ENCODE measurements at regions not wholly inside any gene's neighbourhood (a gene's known extent, or its start where the extent isn't known, plus 50 kb on each side); places are given as distances from the start of the nearest gene placed in this dataset.

DNA sequence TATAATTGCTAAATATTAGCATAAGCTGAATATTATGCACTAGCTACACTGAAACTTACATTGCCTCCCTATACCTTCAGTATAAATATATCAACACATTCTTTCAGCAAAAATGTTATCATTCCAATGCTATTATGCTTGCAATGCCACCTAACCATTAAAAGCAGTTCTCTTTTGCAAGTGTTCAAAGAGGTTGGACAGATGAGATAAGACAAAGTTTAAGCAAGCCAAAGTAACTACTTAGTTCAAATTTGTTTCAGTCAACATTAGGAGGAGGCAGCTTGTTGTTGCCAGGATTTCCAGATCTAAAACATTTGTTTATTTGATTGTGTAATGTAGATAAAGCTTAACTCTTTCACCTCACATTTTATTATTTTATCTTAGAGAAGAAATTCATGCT is 323.9 kb upstream of the FAM241A start:
- no peaks in the 10 kb centered on the region for H3K79me2 ChIP-seq (ENCODE audit: control insufficient read depth, insufficient read depth, low read length)
- H3K36me3 ChIP-seq (ENCODE audit: control insufficient read depth in 2 of 2, insufficient read depth in 2 of 2, low read length in 1 of 2): no peaks in the 10 kb centered on the region
- ChIA-PET CTCF (interaction anchor here (0.6 kb wide), 1 partner anchor 686 kb away, joined by 4 read pairs; no protein-coding TSS in a partner anchor), SMC1A (ENCODE audit: uncharacterized antibody, unreplicated experiment) (interaction anchor here (1.0 to 1.1 kb wide), 2 partner anchors 9 to 13 kb away, joined by 3 read pairs; no protein-coding TSS in a partner anchor), RAD21 (ENCODE audit: unreplicated experiment) (no interaction called here), POLR2A (no interaction called here)
- H3K27me3 ChIP-seq (replicated peaks in 1 of 2; ENCODE audit: control insufficient read depth in 2 of 2, insufficient read depth in 2 of 2, low read length in 1 of 2): no peaks in the 10 kb centered on the region
- no TSS peak for BruUV-seq (replicated peaks)
- no peak for DNase-seq (ENCODE audit: low read depth, low spot score)
- H4K20me1 ChIP-seq (ENCODE audit: control insufficient read depth, insufficient read depth): no peaks in the 10 kb centered on the region
- H3K4me3 ChIP-seq: no peak overlapping the region
- ATAC-seq: no peak
- no peak for FAIRE-seq
- TF ChIP-seq KDM1A (IDR thresholded peaks at IDR 0.05; ENCODE audit: borderline replicate concordance): no peak
- no peak for TF ChIP-seq BRCA1 (IDR thresholded peaks at IDR 0.05; ENCODE audit: low read depth, low read length)
- TF ChIP-seq, protein P1, sequence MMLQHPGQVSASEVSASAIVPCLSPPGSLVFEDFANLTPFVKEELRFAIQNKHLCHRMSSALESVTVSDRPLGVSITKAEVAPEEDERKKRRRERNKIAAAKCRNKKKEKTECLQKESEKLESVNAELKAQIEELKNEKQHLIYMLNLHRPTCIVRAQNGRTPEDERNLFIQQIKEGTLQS (IDR thresholded peaks at IDR 0.05; ENCODE audit: borderline replicate concordance, extremely low read depth, low read depth, low read length): no peak
- TF ChIP-seq, protein P2, sequence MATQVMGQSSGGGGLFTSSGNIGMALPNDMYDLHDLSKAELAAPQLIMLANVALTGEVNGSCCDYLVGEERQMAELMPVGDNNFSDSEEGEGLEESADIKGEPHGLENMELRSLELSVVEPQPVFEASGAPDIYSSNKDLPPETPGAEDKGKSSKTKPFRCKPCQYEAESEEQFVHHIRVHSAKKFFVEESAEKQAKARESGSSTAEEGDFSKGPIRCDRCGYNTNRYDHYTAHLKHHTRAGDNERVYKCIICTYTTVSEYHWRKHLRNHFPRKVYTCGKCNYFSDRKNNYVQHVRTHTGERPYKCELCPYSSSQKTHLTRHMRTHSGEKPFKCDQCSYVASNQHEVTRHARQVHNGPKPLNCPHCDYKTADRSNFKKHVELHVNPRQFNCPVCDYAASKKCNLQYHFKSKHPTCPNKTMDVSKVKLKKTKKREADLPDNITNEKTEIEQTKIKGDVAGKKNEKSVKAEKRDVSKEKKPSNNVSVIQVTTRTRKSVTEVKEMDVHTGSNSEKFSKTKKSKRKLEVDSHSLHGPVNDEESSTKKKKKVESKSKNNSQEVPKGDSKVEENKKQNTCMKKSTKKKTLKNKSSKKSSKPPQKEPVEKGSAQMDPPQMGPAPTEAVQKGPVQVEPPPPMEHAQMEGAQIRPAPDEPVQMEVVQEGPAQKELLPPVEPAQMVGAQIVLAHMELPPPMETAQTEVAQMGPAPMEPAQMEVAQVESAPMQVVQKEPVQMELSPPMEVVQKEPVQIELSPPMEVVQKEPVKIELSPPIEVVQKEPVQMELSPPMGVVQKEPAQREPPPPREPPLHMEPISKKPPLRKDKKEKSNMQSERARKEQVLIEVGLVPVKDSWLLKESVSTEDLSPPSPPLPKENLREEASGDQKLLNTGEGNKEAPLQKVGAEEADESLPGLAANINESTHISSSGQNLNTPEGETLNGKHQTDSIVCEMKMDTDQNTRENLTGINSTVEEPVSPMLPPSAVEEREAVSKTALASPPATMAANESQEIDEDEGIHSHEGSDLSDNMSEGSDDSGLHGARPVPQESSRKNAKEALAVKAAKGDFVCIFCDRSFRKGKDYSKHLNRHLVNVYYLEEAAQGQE (IDR thresholded peaks at IDR 0.05; ENCODE audit: low read depth, low read length): no peak
- TF ChIP-seq, protein P3, sequence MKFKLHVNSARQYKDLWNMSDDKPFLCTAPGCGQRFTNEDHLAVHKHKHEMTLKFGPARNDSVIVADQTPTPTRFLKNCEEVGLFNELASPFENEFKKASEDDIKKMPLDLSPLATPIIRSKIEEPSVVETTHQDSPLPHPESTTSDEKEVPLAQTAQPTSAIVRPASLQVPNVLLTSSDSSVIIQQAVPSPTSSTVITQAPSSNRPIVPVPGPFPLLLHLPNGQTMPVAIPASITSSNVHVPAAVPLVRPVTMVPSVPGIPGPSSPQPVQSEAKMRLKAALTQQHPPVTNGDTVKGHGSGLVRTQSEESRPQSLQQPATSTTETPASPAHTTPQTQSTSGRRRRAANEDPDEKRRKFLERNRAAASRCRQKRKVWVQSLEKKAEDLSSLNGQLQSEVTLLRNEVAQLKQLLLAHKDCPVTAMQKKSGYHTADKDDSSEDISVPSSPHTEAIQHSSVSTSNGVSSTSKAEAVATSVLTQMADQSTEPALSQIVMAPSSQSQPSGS (IDR thresholded peaks at IDR 0.05; ENCODE audit: low read length): no peak
- no peak for TF ChIP-seq CHD2 (IDR thresholded peaks at IDR 0.05; ENCODE audit: borderline replicate concordance, low read depth, low read length)
- TF ChIP-seq NFXL1 (IDR thresholded peaks at IDR 0.05; ENCODE audit: borderline replicate concordance): no peak
- no peak for TF ChIP-seq RAD51 (IDR thresholded peaks at IDR 0.05)
- no peak overlapping the region for H3K4me2 ChIP-seq (ENCODE audit: control insufficient read depth, insufficient read depth)
- no peak overlapping the region for H3K9ac ChIP-seq (ENCODE audit: control insufficient read depth, insufficient read depth, low read length)
- H3K4me1 ChIP-seq (ENCODE audit: control insufficient read depth, insufficient read depth, low read length): no peaks in the 10 kb centered on the region
- H3K27ac ChIP-seq (ENCODE audit: control insufficient read depth, insufficient read depth): no peak overlapping the region
- intact Hi-C loops (cut with micrococcal nuclease; ENCODE audit: unreplicated experiment) (no loop called here), in situ Hi-C loops (cut with MboI) (no loop called here)
- H2AFZ ChIP-seq (ENCODE audit: control insufficient read depth, low read depth, low read length): no peak overlapping the region
- H3K9me3 ChIP-seq (replicated peaks; ENCODE audit: control insufficient read depth, insufficient read depth, low read length): no peaks in the 10 kb centered on the region
